Hepatocyte (in vitro differentiated cells): ENCODE measurements at regions not wholly inside any gene's neighbourhood (a gene's known extent, or its start where the extent isn't known, plus 50 kb on each side); places are given as distances from the start of the nearest gene placed in this dataset.

ENCODE experiments used
- CTCF ChIP-seq: fragments of 200-600 bp; sonication (generic); IDR thresholded peaks from 2 replicates; pipeline ENCODE4 v1.5.1; 2016; ENCODE audit warnings: antibody characterized with exemption, mild to moderate bottlenecking; ENCODE audit not compliant: poor library complexity
- EZH2 ChIP-seq: fragments of 200-600 bp; sonication (generic); IDR thresholded peaks from 2 replicates; pipeline ENCODE4 v1.6.1; 2016; ENCODE audit warnings: antibody characterized with exemption, mild to moderate bottlenecking, borderline replicate concordance
- EZH2phosphoT487 ChIP-seq: fragments of 200-600 bp; sonication (generic); IDR thresholded peaks from one replicate; pipeline ENCODE4 v1.6.1; 2018; ENCODE audit warnings: antibody characterized with exemption, mild to moderate bottlenecking, low read depth, moderate library complexity; ENCODE audit not compliant: unreplicated experiment, severe bottlenecking

- no peak for TF ChIP-seq CTCF
- no peak for TF ChIP-seq EZH2
- TF ChIP-seq EZH2phosphoT487, result no peak
Observed at GRCh38 chr5:144028636-144029035, 141.8 kb downstream of the YIPF5 start.
